AG09319 (cell line): ENCODE measurements at regions not wholly inside any gene's neighbourhood (a gene's known extent, or its start where the extent isn't known, plus 50 kb on each side); places are given as distances from the start of the nearest gene placed in this dataset.

Source experiments
- DNase-seq: peaks from one replicate; pipeline ENCODE4 v3.0.0-alpha.2; 2010; ENCODE audit warnings: low read depth; ENCODE audit errors: extremely low read depth
- CTCF ChIP-seq: IDR thresholded peaks from 2 replicates; pipeline ENCODE4 v1.5.1; 2011; ENCODE audit warnings: low read depth, mild to moderate bottlenecking, inconsistent platforms, low read length, moderate library complexity

DNA sequence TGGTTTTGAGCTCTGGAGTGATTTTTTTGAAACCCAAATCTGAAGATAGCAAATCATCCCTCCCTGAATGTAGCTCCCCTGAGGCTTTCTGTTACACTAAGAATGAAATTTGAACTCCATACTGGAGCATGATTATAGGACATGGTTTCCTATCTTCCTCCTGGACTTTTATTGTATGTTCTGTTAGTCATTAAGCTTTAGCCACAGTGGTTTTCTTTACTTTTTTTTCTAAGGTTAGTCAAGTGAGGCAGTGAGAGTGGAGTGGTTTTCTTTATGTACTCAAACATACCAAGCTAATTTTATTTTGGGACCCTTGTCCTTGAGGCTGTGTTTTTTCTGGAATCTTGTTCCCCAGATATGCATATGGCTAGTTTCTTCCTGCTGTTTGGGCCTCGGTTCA, 55.2 kb upstream of the FRMD4B start:
- TF ChIP-seq CTCF = no peak
- no peak for DNase-seq

GRCh38 chr3:69439643-69440270, 53.9 kb upstream of the FRMD4B start:
- no peak for DNase-seq
- TF ChIP-seq CTCF = peak; percentile 71

GRCh38 chr3:69438476-69438875, 52.6 kb upstream of the FRMD4B start:
- no peak for DNase-seq
- no peak for TF ChIP-seq CTCF

- no peak for DNase-seq
- TF ChIP-seq CTCF = no peak
These were observed 49.7 kb upstream of the FRMD4B start for GRCh38 chr3:69435274-69436265.
